ENCODE measurements at regions not wholly inside any gene's neighbourhood (a gene's known extent, or its start where the extent isn't known, plus 50 kb on each side); places are given as distances from the start of the nearest gene placed in this dataset.

- ChIA-PET POLR2A (no interaction called here), CTCF (no interaction called here)
- H4K20me1 ChIP-seq (replicated peaks; ENCODE audit: control insufficient read depth, extremely low read depth, insufficient read depth, low read length): no peaks in the 10 kb centered on the region
- H3K79me2 ChIP-seq (ENCODE audit: control insufficient read depth, insufficient read depth, low read length): no peaks in the 10 kb centered on the region
- H3K4me2 ChIP-seq (ENCODE audit: insufficient read depth, low read length): no peak overlapping the region
- TF ChIP-seq JUN (IDR thresholded peaks at IDR 0.05; ENCODE audit: borderline replicate concordance, insufficient read depth, insufficient read length, low read depth) (no peak), EZH2 (IDR thresholded peaks at IDR 0.05; ENCODE audit: borderline replicate concordance, low read depth, low read length, severe bottlenecking) (no peak), FOS (IDR thresholded peaks at IDR 0.05; ENCODE audit: borderline replicate concordance, insufficient read depth, low read length) (no peak), GATA2 (IDR thresholded peaks at IDR 0.05; ENCODE audit: insufficient read depth, insufficient read length, low read depth, low read length) (no peak)
- DNase-seq (ENCODE audit: low read depth, low spot score) (no peak), FAIRE-seq (no peak)
- H3K4me1 ChIP-seq (ENCODE audit: control insufficient read depth, extremely low read depth, insufficient read depth, low read length): no peaks in the 10 kb centered on the region
- dilution Hi-C loops (cut with MboI; ENCODE audit: extremely low pct_ligation_motif_present, low sequenced_read_pairs): no loop called here
- no TSS peak for BruUV-seq (replicated peaks)
- intact Hi-C loops (cut with micrococcal nuclease): no loop called here
- no peak overlapping the region for H3K9ac ChIP-seq (replicated peaks; ENCODE audit: extremely low read depth, insufficient read depth, low read length)
- H3K9me1 ChIP-seq (replicated peaks; ENCODE audit: control insufficient read depth, extremely low read depth, insufficient read depth, low read length): no peaks in the 10 kb centered on the region
- no peak overlapping the region for H3K27ac ChIP-seq (ENCODE audit: insufficient read depth, low read depth, low read length)
- H3K36me3 ChIP-seq (ENCODE audit: control insufficient read depth in 2 of 2, extremely low read depth in 1 of 2, insufficient read depth in 2 of 2, low read length in 2 of 2): no peaks in the 10 kb centered on the region
- H2AFZ ChIP-seq (ENCODE audit: low read depth, low read length): no peak overlapping the region
- H3K9me3 ChIP-seq (replicated peaks; ENCODE audit: control insufficient read depth, insufficient read depth, low read length): no peaks in the 10 kb centered on the region
- H3K27me3 ChIP-seq (ENCODE audit: control insufficient read depth in 2 of 2, insufficient read depth in 2 of 2, low read length in 2 of 2): no peaks in the 10 kb centered on the region
- no peak overlapping the region for H3K4me3 ChIP-seq (replicated peaks in 1 of 3; ENCODE audit: insufficient read depth in 1 of 3, low read depth in 1 of 3, low read length in 3 of 3)
Observed at GRCh38 chr1:14027099-14027498, 327.1 kb downstream of the PRDM2 start.

- intact Hi-C loops (cut with micrococcal nuclease): no loop called here
- no peak for TF ChIP-seq CTCF (IDR thresholded peaks at IDR 0.05; ENCODE audit: extremely low read depth in 1 of 2, insufficient read depth in 1 of 2, low read depth in 1 of 2, low read length in 2 of 2)
- no peak for TF ChIP-seq POLR2AphosphoS5 (IDR thresholded peaks at IDR 0.05; ENCODE audit: insufficient read depth, low read depth, low read length)
- TF ChIP-seq POLR2A (IDR thresholded peaks at IDR 0.05; ENCODE audit: low read depth, low read length): no peak
- no peak for TF ChIP-seq FOS (IDR thresholded peaks at IDR 0.05; ENCODE audit: borderline replicate concordance, insufficient read depth, low read length)
- no peak for TF ChIP-seq JUN (IDR thresholded peaks at IDR 0.05; ENCODE audit: borderline replicate concordance, insufficient read depth, insufficient read length, low read depth)
- TF ChIP-seq GATA2 (IDR thresholded peaks at IDR 0.05; ENCODE audit: insufficient read depth, insufficient read length, low read depth, low read length): no peak
- no peak for TF ChIP-seq MAX (IDR thresholded peaks at IDR 0.05; ENCODE audit: insufficient read depth, insufficient read length)
- no peak for TF ChIP-seq MYC (IDR thresholded peaks at IDR 0.05; ENCODE audit: low read depth, low read length)
- no peak for TF ChIP-seq EZH2 (IDR thresholded peaks at IDR 0.05; ENCODE audit: borderline replicate concordance, low read depth, low read length, severe bottlenecking)
- CTCF ChIA-PET: no interaction called here
- no peaks in the 10 kb centered on the region for H3K36me3 ChIP-seq (ENCODE audit: control insufficient read depth in 2 of 2, extremely low read depth in 1 of 2, insufficient read depth in 2 of 2, low read length in 2 of 2)
- H3K4me3 ChIP-seq (replicated peaks in 1 of 3; ENCODE audit: insufficient read depth in 1 of 3, low read depth in 1 of 3, low read length in 3 of 3): no peak overlapping the region
- no peaks in the 10 kb centered on the region for H3K9me1 ChIP-seq (replicated peaks; ENCODE audit: control insufficient read depth, extremely low read depth, insufficient read depth, low read length)
- H4K20me1 ChIP-seq (replicated peaks; ENCODE audit: control insufficient read depth, extremely low read depth, insufficient read depth, low read length): no peaks in the 10 kb centered on the region
- POLR2A ChIA-PET: no interaction called here
- no peak for DNase-seq (ENCODE audit: low read depth, low spot score)
- no TSS peak for BruUV-seq (replicated peaks)
- H3K27ac ChIP-seq (ENCODE audit: insufficient read depth, low read depth, low read length): no peak overlapping the region
- no peaks in the 10 kb centered on the region for H3K4me1 ChIP-seq (ENCODE audit: control insufficient read depth, extremely low read depth, insufficient read depth, low read length)
- FAIRE-seq: no peak
- H3K4me2 ChIP-seq (ENCODE audit: insufficient read depth, low read length): no peak overlapping the region
- H3K27me3 ChIP-seq (ENCODE audit: control insufficient read depth in 2 of 2, insufficient read depth in 2 of 2, low read length in 2 of 2): no peaks in the 10 kb centered on the region
- dilution Hi-C loops (cut with MboI; ENCODE audit: extremely low pct_ligation_motif_present, low sequenced_read_pairs): no loop called here
- H3K9ac ChIP-seq (replicated peaks; ENCODE audit: extremely low read depth, insufficient read depth, low read length): no peak overlapping the region
- peaks cover 3% of the 10 kb centered on the region for H3K9me3 ChIP-seq (replicated peaks; ENCODE audit: control insufficient read depth, insufficient read depth, low read length)
- no peaks in the 10 kb centered on the region for H3K79me2 ChIP-seq (ENCODE audit: control insufficient read depth, insufficient read depth, low read length)
- no peak overlapping the region for H2AFZ ChIP-seq (ENCODE audit: low read depth, low read length)
Observed at GRCh38 chr1:14031461-14031860, 331.5 kb downstream of the PRDM2 start.
